HG03354 (cell line): ENCODE measurements at regions not wholly inside any gene's neighbourhood (a gene's known extent, or its start where the extent isn't known, plus 50 kb on each side); places are given as distances from the start of the nearest gene placed in this dataset.
A peak's percentile ranks its signal among the peaks of the same experiment; 100 is the strongest.

Experiments used
- ATAC-seq: cut with Tn5 transposase; IDR thresholded peaks from one replicate; pipeline ENCODE4 v1.9.1; 2021; ENCODE audit warnings: mild to moderate bottlenecking; ENCODE audit not compliant: unreplicated experiment, poor library complexity, severe bottlenecking

GRCh38 chr6:153588330-153588729 lies 450.7 kb upstream of the OPRM1 start:
- ATAC-seq = no peak

GRCh38 chr6:153583685-153584084 lies 452.6 kb upstream of the RGS17 start:
- ATAC-seq = no peak

GRCh38 chr6:153580776-153581175 lies 449.7 kb upstream of the RGS17 start:
- ATAC-seq = no peak

DNA sequence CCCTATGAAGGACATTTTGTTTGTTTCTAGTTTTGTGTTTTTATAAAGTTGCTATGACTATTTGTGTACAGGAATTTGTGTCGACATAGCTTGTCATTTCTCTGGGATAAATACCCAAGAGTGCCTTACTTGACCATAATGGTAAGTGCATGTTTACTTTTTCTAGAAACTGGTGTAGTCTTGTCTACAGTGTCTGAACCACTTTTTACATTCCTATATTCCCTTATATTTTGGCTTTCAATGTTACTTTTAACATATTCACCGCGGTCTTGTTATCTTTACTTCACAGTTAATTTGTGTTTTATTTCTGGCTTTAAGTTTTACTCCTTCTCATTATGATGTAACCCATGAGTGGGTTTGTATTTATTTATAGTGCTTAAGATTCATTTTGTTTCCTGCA lies 444.4 kb upstream of the RGS17 start:
- ATAC-seq = no peak

DNA sequence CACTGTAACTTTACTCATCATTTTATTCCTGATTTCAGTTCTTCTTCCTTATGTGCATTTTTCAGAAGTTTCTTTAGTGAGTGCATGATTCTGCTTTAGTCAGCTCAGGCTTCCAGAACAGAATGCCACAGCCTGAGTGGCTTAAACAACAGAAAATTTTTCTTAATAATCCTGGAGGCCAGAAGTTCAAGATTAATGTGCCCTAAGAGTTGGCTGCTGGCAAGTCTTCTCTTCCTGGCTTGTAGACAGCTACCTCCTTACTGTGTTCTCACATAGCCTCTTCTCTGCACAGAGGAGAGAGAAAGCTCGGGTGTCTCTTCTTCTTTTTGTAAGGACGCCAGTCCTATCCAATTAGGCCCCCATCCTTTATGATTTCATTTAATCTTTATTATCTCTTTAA lies 443.1 kb upstream of the RGS17 start:
- no peak for ATAC-seq

GRCh38 chr6:153572371-153572770 lies 441.3 kb upstream of the RGS17 start:
- ATAC-seq = no peak

DNA sequence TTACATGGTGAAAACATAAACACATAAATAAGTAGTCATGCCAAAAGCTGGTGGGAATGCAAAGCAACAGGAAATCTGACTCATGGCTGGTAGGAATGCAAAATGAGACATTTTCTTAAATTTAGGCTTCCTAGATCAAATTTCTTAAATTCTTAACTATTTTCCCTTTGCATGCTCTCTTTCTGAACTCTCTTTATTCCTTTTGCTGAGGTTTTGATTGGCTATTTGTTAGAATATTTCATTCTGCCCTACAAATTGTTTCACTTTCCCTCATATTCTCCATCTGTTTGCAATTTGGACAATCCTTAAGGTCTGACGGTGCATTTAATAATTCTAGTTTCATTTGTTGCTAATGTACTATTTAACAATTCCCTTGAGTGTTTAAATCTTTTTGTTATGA lies 437.5 kb upstream of the RGS17 start:
- ATAC-seq = no peak

DNA sequence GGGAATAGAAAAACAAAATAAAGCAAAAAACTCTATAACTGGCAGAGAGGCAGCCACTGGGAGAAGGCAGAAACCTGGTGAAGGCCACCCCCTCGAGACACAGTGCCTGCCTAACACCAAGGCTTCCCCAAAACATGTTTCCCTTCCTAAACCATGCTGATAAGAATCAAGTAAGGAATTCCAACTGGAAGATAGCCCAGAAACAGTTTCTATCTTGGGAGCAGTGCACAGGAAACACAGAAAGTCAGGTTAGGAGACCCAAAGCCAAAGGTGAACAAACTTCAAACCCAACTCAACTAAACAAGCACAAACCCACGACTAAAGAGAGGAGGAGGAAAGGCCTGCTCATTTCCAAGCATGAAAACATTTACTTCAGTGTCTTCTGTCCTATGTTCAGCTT lies 433.7 kb upstream of the RGS17 start:
- no peak for ATAC-seq

DNA sequence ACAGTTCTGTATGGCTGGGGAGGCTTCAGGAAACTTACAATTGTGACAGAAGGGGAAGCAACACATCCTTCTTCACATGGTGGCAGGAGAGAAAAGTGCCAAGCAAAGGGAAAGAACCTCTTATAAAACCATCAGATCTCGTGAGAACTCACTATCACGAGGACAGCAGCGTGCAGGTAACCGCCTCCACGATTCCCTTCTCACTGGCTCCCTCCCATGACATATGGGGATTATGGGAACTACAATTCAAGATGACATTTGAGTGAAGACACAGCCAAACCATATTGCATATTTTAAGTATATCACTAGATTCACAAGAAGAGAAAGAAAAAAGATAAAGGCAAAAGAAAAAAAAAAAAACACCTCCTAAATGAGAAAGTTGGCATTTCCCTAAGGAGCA lies 431.9 kb upstream of the RGS17 start:
- no peak for ATAC-seq

- ATAC-seq = no peak
Measured at GRCh38 chr6:153553627-153554026, 422.5 kb upstream of the RGS17 start.

GRCh38 chr6:153539602-153540001 lies 408.5 kb upstream of the RGS17 start:
- ATAC-seq = no peak

DNA sequence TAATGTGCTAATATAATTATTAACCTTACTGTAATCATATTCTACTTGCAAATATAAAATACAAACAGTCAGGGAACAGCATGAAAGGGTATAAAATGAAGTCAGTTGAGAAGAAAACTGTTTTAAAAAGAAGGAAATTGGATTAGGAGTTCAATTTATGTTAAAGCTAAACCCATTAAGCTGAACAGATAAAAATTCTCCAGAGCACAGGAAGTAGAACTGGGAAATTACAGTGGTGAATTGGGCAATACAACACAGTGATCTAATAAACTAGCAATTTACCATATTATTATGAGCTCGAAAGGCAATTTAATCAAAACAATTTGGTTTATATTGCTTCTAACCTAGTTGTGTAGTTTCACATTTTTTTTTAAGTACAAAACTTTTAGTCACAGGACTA lies 407.4 kb upstream of the RGS17 start:
- no peak for ATAC-seq

DNA sequence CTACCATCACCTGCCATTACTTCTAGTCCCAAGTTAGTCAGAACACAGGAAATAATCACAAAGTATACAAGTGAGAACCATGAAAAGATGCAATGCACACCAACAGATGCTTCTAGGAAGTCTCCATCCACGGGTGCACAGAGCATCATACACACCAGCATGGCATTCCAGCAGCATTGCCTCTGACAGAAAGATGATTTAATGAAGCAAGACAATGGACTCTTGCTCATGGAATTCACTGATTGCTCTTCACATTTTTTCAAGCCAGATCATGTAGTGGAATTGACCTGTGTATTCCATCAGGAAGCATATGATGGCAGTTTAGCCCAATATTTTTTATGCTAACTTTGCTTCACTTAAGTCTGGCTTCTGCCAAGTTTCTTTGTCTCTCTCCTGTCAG lies 406.3 kb upstream of the RGS17 start:
- no peak for ATAC-seq

DNA sequence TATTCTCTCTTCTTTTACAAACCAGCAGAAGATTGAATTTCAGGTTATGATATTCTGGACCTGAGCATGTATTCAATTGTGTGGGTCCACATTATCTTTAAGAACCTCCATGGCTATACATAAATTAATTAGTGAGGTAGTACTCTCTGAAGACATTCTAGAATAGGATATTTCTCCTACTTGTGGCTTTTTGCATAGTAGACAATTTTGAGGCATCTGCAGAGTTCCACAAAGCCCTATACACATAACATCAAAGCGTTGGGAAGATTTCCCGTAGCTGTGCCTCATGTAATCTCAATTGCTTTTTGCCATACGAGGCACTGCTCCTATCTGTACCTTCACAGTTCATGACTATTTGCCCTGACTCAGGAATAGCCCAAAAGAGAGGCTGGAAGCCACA lies 395.4 kb upstream of the RGS17 start:
- ATAC-seq = no peak

DNA sequence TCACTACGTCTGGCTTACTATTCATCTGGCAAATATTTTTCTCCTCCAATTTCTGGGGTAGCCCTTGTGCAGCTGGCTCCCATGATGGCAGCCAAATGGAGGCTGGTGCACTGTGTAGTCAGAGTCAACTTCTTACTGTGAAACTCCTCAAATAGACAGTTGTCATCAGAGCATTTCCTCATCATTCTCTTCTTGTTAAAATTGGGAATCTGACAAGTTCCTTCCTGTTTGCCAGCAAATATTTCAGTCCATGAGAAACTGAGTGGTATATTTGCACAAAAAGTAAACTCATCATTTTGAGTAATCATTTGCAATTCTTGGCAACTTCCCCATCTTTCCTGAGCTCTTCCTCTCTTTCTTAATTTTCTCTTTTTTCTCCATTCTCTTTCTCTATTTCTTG lies 394.9 kb upstream of the RGS17 start:
- no peak for ATAC-seq

GRCh38 chr6:153523390-153523789 lies 392.3 kb upstream of the RGS17 start:
- no peak for ATAC-seq

DNA sequence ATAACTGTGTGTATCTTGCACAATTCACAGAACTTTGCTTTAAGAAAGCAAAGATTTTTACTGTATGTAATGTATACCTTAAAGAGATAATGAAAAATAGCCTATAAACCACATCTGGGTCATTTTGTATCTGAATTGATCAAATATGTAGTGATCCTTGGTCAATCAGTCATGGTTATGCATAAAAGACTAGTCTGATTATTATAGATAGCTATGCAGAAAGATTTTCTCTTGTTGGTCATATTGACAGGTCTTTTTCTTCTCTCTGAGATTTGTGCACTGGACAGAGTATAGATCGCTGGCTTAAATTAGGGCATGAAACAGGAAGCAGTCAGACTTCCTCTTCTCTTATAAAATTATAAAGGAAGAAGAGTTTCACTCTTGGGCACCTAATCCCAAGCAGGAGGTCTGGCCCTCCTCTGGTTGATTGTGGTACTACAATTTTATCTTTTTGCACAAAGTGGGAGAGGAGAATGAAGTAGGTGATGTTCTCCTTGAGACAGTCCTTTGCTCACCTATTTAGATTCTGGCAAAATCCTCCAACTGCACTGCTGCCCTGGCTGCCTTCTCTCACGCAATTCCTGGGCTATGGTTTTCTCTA lies 380.9 kb upstream of the RGS17 start:
- peak; percentile 91 for ATAC-seq

GRCh38 chr6:153503810-153504209 lies 372.7 kb upstream of the RGS17 start:
- ATAC-seq = peak; percentile 48

GRCh38 chr6:153493501-153493900 lies 362.4 kb upstream of the RGS17 start:
- ATAC-seq = no peak

DNA sequence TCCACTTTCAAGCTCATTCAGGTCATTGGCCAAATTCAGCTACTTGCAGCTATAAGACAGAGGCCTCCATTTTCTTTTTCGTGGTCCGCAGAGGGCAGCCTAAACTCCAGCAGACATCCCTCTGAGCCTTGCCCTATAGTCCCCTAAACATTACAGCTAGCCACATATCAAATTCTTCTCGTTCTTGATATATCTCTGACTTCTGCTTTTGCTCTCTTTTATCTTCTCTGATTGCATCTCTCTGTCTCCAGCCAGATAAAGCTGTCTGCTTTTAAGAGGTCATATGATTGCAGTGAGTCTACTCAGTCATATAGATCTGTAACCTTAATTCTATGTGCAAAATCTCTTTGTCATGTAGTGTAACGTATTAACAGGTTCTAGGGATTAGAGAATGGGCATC lies 358.4 kb upstream of the RGS17 start:
- no peak for ATAC-seq

DNA sequence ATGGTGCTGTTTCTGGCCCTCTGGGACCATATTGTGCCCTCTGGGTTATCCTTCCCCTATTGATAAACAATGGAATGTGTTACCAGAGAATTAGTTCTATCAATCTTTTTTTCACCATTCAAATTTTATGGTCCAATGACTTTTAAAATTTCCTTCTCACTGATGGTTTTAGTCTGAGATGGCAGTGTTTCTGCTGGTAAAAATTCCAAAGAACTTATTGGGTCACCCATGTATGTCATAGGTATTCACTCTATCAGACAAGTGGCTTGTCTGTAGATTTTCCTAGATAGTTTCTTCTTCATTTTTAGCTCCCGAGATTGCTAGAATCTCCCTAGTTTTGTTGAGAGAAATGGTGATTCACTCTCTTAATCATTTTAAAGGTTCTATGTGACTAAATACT lies 357.2 kb upstream of the RGS17 start:
- no peak for ATAC-seq

GRCh38 chr6:153485072-153485471 lies 354.0 kb upstream of the RGS17 start:
- ATAC-seq = no peak
